Choroid plexus epithelial cell (primary cell): ENCODE measurements at regions not wholly inside any gene's neighbourhood (a gene's known extent, or its start where the extent isn't known, plus 50 kb on each side); places are given as distances from the start of the nearest gene placed in this dataset.

Experiments
- DNase-seq: peaks from one replicate; pipeline ENCODE4 v3.0.0-alpha.2; 2010; ENCODE audit warnings: low read depth
- H3K4me3 ChIP-seq: 2 replicates; pipeline ENCODE4 v1.5.1; 2011; ENCODE audit warnings: low read depth, mild to moderate bottlenecking, control low read depth, low read length, moderate library complexity
- TF ChIP-seq, protein P1 (sequence below): conservative IDR thresholded peaks from 2 replicates; pipeline ENCODE4 v1.5.1; 2011; ENCODE audit warnings: low read depth, mild to moderate bottlenecking, control low read depth, inconsistent platforms, low read length, moderate library complexity

DNA sequence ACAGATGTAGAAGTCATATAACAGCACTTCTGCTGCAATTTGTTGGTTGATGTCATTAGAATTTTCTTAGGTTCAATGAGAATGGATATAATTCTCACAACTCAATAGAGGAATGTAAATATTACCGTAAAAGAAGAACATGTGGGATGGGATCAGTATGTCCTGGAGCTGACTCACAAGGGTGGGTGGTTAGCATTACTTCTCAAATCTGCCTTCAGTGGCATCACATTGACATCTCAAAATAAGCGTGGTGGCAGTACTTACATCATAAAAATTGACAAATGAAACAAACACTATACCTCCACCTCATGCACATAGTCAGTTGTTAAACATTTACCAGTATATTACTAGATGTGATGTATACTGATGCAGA, 1068.0 kb upstream of the CADM2 start:
- peak; percentile 73 for DNase-seq
- H3K4me3 ChIP-seq, result no peak overlapping the region
- TF ChIP-seq, protein P1, sequence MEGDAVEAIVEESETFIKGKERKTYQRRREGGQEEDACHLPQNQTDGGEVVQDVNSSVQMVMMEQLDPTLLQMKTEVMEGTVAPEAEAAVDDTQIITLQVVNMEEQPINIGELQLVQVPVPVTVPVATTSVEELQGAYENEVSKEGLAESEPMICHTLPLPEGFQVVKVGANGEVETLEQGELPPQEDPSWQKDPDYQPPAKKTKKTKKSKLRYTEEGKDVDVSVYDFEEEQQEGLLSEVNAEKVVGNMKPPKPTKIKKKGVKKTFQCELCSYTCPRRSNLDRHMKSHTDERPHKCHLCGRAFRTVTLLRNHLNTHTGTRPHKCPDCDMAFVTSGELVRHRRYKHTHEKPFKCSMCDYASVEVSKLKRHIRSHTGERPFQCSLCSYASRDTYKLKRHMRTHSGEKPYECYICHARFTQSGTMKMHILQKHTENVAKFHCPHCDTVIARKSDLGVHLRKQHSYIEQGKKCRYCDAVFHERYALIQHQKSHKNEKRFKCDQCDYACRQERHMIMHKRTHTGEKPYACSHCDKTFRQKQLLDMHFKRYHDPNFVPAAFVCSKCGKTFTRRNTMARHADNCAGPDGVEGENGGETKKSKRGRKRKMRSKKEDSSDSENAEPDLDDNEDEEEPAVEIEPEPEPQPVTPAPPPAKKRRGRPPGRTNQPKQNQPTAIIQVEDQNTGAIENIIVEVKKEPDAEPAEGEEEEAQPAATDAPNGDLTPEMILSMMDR, result no peak

DNA sequence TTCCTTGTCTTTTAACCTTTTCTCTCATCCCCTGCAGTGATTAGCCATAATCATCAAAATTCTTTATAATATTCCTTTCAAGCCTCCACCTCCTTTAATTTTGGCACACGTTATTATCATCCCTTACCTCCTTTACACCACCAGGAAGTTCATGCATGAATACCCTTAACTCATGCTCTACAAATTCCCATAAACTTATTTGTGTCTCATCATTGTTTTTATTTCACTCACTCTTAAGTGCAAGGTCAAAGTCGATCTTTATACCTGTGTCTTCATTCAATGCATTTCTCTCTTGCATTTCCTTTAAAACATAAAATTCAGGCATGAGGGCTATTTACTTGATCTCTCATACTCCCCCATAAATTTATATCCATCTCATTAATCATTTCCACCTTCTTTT, 1064.6 kb upstream of the CADM2 start:
- DNase-seq, result no peak
- TF ChIP-seq, protein P1, result no peak

DNA sequence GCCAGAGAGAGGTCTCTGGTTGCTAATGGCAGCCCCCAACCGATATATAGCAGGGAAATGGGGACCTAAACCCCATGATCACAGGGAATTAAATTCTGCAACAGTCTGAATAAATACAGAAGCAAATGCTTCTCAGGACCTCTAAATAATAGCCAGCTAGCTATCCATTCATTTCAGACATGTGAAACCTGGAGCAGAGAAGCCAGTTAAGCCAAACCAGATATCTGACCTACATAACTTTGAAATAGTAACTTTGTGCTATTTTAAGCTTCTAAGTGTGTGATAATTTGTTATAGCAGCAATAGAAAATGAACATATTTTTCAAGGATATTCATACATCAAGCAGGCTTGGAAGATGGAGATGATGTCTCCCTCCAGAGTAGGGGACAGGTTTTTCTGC, 1062.9 kb upstream of the CADM2 start:
- TF ChIP-seq, protein P1, result no peak
- DNase-seq, result no peak
- no peak overlapping the region for H3K4me3 ChIP-seq

More for the DNA sequence above, 1064.6 kb upstream of the CADM2 start:
- H3K4me3 ChIP-seq, result no peak overlapping the region

DNA sequence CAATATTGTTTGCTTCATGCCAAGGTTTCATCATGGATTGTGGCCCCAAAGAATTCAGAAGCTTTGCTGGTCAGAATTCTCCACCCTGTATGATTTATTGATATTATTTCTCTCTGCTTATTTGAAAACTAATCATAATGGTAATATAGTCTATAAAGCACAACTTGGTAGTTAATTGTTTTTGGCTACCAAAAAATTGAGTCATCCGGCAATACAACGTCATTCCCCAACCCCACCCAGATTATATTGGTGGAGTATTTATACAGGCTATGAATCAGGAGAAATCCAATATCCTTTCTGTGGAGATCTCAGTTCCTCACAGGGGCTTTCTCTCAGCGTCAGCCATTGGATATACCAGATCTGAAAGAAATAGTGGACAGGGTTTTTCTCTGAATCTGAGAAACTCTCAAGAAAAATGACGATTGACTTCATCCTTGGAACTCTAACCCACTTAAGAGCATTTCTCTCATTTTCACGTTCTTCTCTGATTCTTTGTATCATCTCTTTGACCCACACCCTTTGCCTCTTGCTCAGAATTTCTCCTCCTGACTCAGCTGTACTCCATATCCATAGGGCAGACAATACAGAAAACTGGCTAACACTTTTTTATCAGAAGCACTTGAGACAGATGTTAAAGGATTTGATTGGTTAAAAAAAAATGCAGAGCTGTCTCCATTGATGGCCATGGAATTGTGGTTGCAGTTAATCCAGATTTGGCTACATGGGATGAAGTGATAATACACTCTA, 1055.8 kb upstream of the CADM2 start:
- no peak overlapping the region for H3K4me3 ChIP-seq
- no peak for DNase-seq
- TF ChIP-seq, protein P1, result no peak

DNA sequence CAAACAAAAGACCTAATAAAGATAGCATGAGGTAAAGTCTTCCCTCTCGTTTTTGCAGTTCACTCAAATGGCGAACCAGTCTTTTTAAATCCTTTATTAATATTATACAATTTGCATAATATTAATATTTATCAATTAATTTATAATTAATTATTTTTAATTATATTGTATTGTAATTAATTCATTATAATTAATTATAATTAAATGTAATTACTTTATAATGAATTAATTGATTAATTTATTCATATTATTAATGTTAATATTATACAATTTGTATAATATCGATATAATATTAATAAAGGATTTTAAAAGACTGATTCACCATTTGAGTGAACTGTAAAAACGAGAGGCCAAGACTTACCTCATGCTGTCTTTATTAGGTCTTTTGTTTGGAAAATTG, 1045.4 kb upstream of the CADM2 start:
- H3K4me3 ChIP-seq, result no peak overlapping the region
- no peak for DNase-seq
- TF ChIP-seq, protein P1, result no peak

DNA sequence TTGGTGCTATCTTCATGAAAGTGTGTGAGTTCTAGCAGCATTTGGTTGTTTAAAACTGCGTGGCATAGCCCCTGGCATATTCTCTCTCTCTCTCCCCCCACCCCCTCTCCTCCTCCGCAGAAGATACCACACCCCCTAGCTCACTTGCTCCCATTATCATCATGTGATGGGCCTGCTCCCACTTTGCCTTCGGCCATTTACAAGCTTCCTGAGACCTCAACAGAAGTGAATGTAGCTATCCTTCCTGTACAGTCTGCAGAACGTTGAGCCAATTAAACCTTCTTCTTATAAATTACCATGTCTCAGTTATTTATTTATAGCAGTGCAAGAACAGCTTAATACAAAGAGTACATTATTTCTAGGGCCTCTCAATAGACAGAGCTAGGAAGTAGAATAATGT, 1032.5 kb upstream of the CADM2 start:
- TF ChIP-seq, protein P1, result no peak
- H3K4me3 ChIP-seq, result no peak overlapping the region
- DNase-seq, result no peak

DNA sequence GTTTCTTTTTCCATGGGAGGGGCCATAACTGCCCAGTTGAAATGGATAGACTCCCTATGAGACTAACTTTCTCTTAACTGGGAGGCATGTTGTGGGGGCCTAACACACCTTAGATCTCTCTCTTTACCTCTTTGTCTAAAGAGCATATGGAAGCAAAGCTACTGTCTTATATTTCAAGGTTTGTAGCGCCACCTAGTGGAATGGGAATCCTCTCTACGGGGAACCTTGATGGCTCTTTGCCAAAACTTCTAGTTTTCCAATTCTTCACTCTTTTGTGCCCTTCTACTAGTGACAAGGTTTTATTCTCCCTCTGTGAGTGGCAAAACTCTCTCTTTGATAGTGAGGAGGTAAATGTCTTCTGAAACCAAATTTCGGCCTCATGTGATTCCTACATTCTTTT, 1030.4 kb upstream of the CADM2 start:
- TF ChIP-seq, protein P1, result peak; percentile 38
- DNase-seq, result peak; percentile 48
- no peak overlapping the region for H3K4me3 ChIP-seq
